HG03060 (cell line): ENCODE measurements at regions not wholly inside any gene's neighbourhood (a gene's known extent, or its start where the extent isn't known, plus 50 kb on each side); places are given as distances from the start of the nearest gene placed in this dataset.
"Not testable (repeated sequence)": the region's sequence is repeated elsewhere in the genome, so short reads cannot be mapped to it uniquely, and the experiment has no call there.

Experiments used
- ATAC-seq: cut with Tn5 transposase; IDR thresholded peaks from one replicate; pipeline ENCODE4 v1.9.1; 2021; ENCODE audit warnings: low read depth, moderate number of reproducible peaks; ENCODE audit not compliant: unreplicated experiment

- ATAC-seq = no peak
Observed at GRCh38 chr6:130603391-130603790, 223.8 kb upstream of the SMLR1 start.

GRCh38 chr6:130604841-130605399, 222.3 kb upstream of the SMLR1 start:
- no peak for ATAC-seq

DNA sequence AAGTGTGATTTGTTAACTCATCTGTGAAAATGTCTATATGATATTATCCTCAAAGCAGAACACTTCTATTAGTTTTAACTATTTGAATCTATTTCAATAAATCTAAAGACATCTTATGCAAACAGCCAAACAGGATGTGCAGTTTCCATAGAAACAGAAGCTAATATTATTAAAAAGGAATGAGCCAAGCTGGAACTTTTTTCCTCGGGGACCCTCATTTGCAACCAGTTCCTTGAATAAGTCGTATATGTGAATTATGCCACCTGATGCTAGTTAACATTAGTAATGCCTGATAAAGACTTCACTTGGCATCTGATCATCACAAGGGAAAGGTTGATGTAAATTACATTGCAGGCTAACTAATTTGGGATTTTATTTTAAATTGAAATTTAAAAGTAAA, 216.9 kb upstream of the SMLR1 start:
- ATAC-seq = no peak

DNA sequence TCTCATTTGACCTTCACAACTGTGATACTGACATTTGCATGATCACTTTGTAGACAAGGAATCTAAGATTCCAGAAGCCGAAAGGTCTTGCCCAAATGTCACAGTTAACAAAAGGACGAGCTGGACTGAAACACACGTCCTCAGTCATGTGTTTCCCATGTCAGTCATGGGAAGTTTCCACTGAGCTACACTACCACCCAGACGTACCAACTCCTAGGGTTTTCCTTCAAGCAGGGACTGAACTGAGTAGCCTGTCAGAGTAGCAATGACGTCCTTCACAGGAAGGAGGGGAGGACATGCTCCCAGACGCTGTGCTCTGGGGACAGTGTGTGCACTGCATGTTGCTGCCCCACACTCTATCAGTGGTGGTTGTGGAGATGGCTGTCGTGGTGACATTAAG, 215.8 kb upstream of the SMLR1 start:
- ATAC-seq = no peak

GRCh38 chr6:130613176-130613575, 214.0 kb upstream of the SMLR1 start:
- no peak for ATAC-seq

- no peak for ATAC-seq
Observed at GRCh38 chr6:130615816-130616215, 211.4 kb upstream of the SMLR1 start.

DNA sequence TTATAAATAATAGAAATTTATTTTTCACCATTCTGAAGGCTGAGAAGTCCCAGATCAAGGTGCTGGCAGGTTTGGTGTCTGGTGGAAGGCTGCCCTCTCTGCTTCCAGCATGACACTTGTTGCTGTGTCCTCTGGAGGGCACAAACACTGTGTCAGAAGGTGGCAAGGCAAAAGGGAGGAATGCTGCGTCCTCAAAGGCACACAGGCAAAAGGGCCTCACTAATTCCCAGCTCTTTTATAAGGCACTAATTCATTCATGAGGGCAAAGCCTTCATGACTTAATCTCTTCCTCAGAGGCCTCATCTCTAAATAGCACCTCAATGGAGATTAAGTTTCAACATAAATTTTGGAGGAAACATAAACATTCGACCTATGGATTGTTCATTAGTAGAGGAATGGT, 209.5 kb upstream of the SMLR1 start:
- no peak for ATAC-seq

DNA sequence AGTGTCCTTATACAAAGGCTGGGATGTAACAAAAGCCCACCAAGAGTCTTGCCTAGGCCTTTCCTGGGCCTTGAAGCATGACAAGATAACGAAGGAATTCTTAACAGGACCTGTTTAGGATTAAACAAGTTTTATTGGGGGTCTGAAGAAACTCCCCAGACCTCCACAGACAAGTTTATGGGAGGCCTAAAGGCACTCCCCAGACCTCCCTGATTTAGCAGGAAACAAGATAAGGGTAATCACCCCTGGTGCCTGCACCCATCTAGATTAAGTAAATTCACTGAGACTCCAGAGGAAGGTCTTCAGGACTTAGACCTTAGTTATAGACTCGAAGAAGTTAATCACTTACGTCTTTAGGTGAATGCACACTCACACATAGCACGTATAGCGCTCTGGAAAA, 208.4 kb upstream of the SMLR1 start:
- ATAC-seq = not testable (repeated sequence)

- ATAC-seq = no peak
Observed at GRCh38 chr6:130620338-130620781, 206.8 kb upstream of the SMLR1 start.

- no peak for ATAC-seq
Observed at GRCh38 chr6:130622142-130622541, 205.1 kb upstream of the SMLR1 start.

GRCh38 chr6:130624046-130624445, 203.2 kb upstream of the SMLR1 start:
- no peak for ATAC-seq

GRCh38 chr6:130625825-130626527, 201.2 kb upstream of the SMLR1 start:
- ATAC-seq = no peak

- no peak for ATAC-seq
Observed at GRCh38 chr6:130628862-130629261, 198.3 kb upstream of the SMLR1 start.

DNA sequence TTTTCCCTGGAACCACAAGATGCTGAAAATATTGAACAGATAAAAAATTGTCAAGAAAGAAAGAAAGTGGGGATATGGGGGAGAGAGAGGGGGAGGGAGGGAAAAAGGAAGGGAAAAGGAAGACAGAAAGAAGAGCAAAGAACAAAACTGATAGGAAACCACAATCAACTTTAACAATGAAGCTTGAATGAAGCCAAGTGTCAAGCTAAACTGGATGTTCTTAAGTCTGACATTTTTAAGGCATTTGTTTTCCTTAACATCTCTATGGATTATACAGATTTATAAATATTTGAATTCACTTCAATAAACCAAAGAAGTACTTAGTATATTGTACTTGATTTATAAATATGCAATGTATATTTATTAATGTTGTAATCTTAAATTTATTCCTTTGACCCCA, 197.6 kb upstream of the SMLR1 start:
- no peak for ATAC-seq

- no peak for ATAC-seq
Observed at GRCh38 chr6:130632277-130632676, 194.9 kb upstream of the SMLR1 start.

GRCh38 chr6:130632897-130633296, 194.3 kb upstream of the SMLR1 start:
- no peak for ATAC-seq

- ATAC-seq = no peak
Observed at GRCh38 chr6:130643361-130643760, 183.8 kb upstream of the SMLR1 start.

DNA sequence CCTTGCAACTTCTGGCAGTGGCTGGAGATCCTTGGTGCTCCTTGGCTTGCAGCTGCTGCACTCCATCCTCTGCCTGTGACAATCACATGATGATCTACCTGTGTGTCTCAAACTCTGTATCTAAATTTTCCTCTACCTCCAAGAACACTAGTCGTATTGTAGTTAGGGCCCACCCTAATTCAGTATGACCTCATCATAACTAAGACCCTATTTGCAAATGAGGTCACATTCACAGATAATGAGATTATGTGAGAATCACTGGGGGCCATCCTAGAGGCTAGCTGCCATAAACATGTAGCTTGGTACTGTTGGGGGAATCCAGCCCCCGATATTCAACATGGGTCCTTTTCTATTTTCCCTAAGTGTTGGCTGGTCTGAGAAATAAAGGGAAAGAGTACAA, 183.0 kb upstream of the SMLR1 start:
- no peak for ATAC-seq

DNA sequence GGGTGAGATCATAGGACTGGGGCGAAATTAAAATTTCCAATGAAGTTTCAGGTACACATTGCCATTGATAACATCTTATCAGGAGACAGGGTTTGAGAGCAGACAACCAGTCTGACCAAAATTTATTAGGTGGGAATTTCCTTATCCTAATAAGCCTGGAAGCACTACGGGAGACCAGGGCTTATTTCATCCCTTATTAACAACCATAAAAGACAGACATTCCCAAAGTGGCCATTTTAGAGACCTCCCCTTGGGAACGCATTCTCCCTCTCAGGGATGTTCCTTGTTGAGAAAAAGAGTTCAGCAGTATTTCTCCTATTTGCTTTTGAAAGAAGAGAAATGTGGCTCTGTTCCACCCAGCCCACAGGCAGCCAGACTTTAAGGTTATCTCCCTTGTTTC, 182.4 kb upstream of the SMLR1 start:
- not testable (repeated sequence) for ATAC-seq

GRCh38 chr6:130647246-130647645, 180.0 kb upstream of the SMLR1 start:
- no peak for ATAC-seq

DNA sequence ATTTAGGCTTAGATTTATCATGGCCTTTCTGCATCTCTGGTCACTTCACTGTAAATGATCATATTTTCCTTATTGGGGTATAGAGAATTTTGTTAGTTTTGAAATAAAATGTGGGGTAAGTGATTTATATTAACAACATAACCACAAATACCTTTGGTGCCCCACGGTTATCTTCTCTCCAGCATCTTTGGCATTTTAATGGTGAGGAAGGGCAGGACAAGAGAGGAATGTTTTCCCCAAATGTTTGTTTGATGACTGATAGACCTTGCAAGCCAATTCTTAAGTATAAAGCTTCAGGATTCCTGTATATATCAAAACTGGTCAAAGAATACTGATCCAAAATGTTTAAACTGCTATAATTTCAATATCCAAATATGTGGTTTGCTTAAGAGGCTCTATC, 171.6 kb upstream of the SMLR1 start:
- ATAC-seq = no peak

DNA sequence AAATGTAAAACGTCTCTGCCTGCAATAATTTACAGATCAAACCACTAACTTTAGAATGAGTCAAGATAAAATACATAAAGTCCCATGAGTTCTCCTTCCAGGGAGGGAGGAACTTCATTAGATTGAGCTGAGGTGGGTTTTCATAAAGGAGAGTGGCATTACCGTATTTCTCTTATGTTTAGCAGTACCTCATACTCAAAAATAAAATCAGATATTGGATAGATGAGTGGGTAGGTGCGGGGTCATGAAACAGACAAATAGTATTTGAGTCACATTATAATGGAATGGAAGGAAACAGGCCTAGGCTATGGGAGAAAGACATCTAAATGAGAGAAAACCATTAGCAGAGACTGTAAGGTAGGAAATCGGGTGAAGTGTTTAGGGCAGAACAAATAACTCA, 166.1 kb upstream of the SMLR1 start:
- no peak for ATAC-seq

GRCh38 chr6:130666786-130667185, 160.4 kb upstream of the SMLR1 start:
- ATAC-seq = no peak
